GM06990 (cell line): ENCODE measurements at regions not wholly inside any gene's neighbourhood (a gene's known extent, or its start where the extent isn't known, plus 50 kb on each side); places are given as distances from the start of the nearest gene placed in this dataset.

Experiments used
- DNase-seq: peaks from one replicate; pipeline ENCODE4 v3.0.0-alpha.2; 2011; ENCODE audit not compliant: insufficient read length; ENCODE audit errors: extremely low read depth
- H3K27me3 ChIP-seq: replicated peaks from 2 replicates; pipeline ENCODE4 v1.6.0; 2011; ENCODE audit warnings: low read length; ENCODE audit not compliant: control insufficient read depth, insufficient read depth
- H3K36me3 ChIP-seq: 2 replicates; pipeline ENCODE4 v1.5.1; 2011; ENCODE audit warnings: low read length; ENCODE audit not compliant: control insufficient read depth, insufficient read depth
- H3K4me3 ChIP-seq: replicated peaks from 2 replicates; pipeline ENCODE4 v1.5.1; 2011; ENCODE audit warnings: low read depth, mild to moderate bottlenecking, control low read depth, low read length
- TF ChIP-seq, protein P1 (sequence below): IDR thresholded peaks from 2 replicates; pipeline ENCODE4 v1.5.1; 2011; ENCODE audit warnings: low read length, control low read depth, mild to moderate bottlenecking, inconsistent platforms; ENCODE audit not compliant: insufficient read depth, poor library complexity, severe bottlenecking

DNA sequence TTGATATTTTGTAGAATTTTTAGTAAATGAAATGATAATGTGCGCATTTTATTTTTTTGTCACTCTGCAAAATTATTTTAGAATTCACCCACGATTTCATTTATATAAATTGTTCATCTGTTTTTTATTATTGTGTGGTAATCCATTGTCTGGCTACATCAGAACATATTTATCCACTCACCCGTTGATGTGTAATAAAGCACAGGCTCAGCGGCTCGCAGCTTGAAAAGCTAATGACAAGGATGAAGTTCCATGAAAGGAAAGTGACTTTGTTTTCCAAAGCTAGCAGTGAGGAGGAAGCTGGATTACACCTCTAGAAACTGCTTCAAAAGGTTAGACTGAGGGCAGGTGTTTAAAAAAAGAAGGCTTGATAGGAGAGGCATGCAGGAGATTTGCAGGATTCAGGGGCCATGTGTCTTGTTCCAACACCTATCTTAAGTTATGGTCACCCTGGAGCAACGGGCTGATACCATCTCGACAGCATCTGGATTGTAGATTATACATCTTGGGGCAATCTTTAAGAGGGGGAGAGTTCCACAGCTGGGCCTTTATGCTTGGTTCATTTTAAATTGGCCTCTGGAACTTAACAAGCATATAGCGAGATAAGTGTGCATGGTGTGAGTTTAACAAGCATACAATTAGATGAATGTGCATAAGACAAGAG is 194.1 kb downstream of the TMTC3 start:
- no peaks in the 10 kb centered on the region for H3K36me3 ChIP-seq
- no peaks in the 10 kb centered on the region for H3K27me3 ChIP-seq
- H3K4me3 ChIP-seq = no peak overlapping the region
- DNase-seq = no peak
- TF ChIP-seq, protein P1, sequence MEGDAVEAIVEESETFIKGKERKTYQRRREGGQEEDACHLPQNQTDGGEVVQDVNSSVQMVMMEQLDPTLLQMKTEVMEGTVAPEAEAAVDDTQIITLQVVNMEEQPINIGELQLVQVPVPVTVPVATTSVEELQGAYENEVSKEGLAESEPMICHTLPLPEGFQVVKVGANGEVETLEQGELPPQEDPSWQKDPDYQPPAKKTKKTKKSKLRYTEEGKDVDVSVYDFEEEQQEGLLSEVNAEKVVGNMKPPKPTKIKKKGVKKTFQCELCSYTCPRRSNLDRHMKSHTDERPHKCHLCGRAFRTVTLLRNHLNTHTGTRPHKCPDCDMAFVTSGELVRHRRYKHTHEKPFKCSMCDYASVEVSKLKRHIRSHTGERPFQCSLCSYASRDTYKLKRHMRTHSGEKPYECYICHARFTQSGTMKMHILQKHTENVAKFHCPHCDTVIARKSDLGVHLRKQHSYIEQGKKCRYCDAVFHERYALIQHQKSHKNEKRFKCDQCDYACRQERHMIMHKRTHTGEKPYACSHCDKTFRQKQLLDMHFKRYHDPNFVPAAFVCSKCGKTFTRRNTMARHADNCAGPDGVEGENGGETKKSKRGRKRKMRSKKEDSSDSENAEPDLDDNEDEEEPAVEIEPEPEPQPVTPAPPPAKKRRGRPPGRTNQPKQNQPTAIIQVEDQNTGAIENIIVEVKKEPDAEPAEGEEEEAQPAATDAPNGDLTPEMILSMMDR = no peak

DNA sequence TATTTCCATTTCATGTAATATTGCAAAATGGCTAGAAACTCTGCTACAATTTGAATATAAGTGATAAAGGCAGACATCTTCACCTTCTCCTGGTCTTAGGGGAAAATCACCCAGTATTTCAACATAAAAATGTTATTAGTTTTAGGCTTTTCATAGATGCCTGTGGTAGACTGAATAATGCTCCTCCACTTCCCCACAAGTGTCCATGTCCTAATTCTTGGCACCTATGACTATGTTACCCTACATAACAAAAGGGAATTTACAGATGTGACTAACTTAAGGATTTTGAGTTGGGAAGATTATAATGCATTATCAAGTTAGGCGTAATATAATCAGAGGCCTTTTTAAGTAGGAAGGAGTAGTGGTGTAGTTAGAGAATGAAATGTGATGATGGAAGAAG is 196.4 kb downstream of the TMTC3 start:
- Histone ChIP-seq H3K36me3 (no peaks in the 10 kb centered on the region), H3K4me3 (no peak overlapping the region), H3K27me3 (no peaks in the 10 kb centered on the region)
- TF ChIP-seq, protein P1 = no peak
- no peak for DNase-seq

DNA sequence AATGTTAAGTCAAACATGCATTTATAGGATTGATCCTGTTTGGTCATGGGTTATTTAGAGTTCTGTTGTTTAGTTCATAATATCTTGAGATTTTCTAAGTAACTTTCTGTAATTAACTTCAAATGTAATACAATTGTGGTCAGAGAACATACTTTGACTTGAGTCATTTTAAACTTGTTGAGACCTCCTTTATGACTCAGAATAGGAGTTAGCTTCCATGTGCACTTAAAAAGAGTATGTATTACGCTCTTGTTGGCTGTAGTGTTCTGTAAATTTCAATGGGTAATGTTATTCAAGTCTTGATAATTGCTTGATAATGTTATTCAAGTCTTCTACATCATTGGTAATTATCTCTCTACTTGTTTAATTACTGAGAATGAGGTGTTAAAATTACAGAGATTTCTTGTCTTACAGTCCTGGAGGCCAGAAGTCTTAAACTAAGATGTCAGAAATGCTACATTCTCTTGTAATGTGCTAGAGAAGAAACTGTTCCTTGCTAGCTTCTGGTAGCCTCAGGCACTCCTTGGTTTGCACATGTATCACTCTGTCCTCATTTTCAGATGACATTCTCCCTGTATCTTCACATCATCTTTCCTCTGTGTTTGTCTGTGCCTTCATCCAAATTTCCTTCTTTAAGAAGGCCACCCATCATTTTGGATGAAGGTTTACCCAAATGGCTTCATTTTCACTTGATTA is 197.3 kb downstream of the TMTC3 start:
- H3K36me3 ChIP-seq = no peaks in the 10 kb centered on the region
- TF ChIP-seq, protein P1 = no peak
- no peaks in the 10 kb centered on the region for H3K27me3 ChIP-seq
- H3K4me3 ChIP-seq = no peak overlapping the region
- no peak for DNase-seq

DNA sequence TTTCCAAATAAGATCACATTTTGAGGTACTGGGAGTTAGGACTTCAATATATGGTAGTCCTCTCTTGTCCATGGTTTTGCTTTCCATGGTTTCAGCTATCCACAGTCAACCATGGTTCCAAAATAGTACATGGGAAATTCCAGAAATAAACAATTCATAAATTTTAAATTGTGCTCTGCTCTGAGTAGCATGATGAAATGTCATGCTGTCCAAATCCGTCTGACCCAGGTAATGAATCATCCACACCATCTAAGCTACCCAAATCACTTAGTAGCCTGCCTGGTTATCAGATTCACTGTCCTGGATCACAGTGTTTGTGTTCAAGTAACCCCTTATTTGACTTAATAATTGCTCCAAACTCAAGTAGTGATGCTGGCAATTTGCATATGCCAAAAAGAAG is 197.9 kb downstream of the TMTC3 start:
- Histone ChIP-seq H3K27me3 (no peaks in the 10 kb centered on the region), H3K4me3 (no peak overlapping the region)
- no peak for DNase-seq

DNA sequence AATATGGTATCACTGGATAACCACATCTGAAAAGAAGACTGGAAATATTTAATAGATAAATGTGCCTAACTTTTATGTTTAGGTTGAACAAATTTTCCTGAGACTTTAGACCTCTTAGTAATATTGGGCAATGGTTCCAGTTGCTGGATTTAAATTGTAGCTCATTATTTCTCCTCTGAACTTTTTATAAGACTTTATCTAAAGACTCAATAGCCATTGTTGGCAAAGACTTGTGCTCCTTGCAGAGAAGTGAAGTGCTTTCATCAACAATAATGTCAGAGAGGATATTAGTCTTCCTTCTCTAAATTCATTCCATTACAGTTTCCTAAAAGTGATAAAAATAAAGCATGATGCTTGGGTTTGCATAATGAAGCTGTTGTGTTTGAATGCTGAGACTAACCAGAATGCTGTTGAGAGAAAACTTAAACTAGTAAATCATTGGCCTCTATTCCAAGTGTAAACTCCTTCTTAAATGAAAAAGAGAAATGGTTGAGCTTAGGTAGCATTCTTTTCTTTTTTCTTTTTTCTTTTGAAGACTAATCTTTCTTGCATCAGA is 200.2 kb downstream of the TMTC3 start:
- DNase-seq = no peak
- Histone ChIP-seq H3K4me3 (no peak overlapping the region), H3K27me3 (no peaks in the 10 kb centered on the region), H3K36me3 (no peaks in the 10 kb centered on the region)
- TF ChIP-seq, protein P1 = no peak

More for the DNA sequence above, 197.9 kb downstream of the TMTC3 start:
- TF ChIP-seq, protein P1 = no peak
- H3K36me3 ChIP-seq = no peaks in the 10 kb centered on the region
